Smooth muscle cell of the brain vasculature (primary cell): ENCODE measurements at regions not wholly inside any gene's neighbourhood (a gene's known extent, or its start where the extent isn't known, plus 50 kb on each side); places are given as distances from the start of the nearest gene placed in this dataset.

Experiments
- DNase-seq: peaks from one replicate; pipeline ENCODE4 v3.0.0-alpha.2; 2012; ENCODE audit warnings: low read depth, low spot score

GRCh38 chr7:33661430-33662160 lies 243.7 kb upstream of the BMPER start:
- no peak for DNase-seq

GRCh38 chr7:33666531-33666930 lies 238.8 kb upstream of the BMPER start:
- no peak for DNase-seq

GRCh38 chr7:33667196-33667595 lies 238.1 kb upstream of the BMPER start:
- DNase-seq: no peak

- peak; percentile 21 for DNase-seq
Observed at GRCh38 chr7:33669251-33669670, 236.1 kb upstream of the BMPER start.

- no peak for DNase-seq
Observed at GRCh38 chr7:33671531-33672262, 233.6 kb upstream of the BMPER start.

- DNase-seq: no peak
Observed at GRCh38 chr7:33673029-33673700, 232.2 kb upstream of the BMPER start.

GRCh38 chr7:33674804-33675411 lies 230.4 kb upstream of the BMPER start:
- no peak for DNase-seq

GRCh38 chr7:33677556-33677955 lies 227.8 kb upstream of the BMPER start:
- no peak for DNase-seq

- no peak for DNase-seq
Observed at GRCh38 chr7:33678569-33679335, 226.6 kb upstream of the BMPER start.

- no peak for DNase-seq
Observed at GRCh38 chr7:33680682-33681081, 224.7 kb upstream of the BMPER start.

GRCh38 chr7:33685503-33685902 lies 219.8 kb upstream of the BMPER start:
- no peak for DNase-seq

GRCh38 chr7:33685981-33686683 lies 219.2 kb upstream of the BMPER start:
- no peak for DNase-seq

GRCh38 chr7:33687625-33688024 lies 217.7 kb upstream of the BMPER start:
- DNase-seq: no peak

GRCh38 chr7:33691180-33691579 lies 214.2 kb upstream of the BMPER start:
- DNase-seq: no peak

- no peak for DNase-seq
Observed at GRCh38 chr7:33692956-33693355, 212.4 kb upstream of the BMPER start.

GRCh38 chr7:33694006-33694405 lies 211.3 kb upstream of the BMPER start:
- no peak for DNase-seq

GRCh38 chr7:33697616-33698015 lies 207.7 kb upstream of the BMPER start:
- no peak for DNase-seq

- DNase-seq: no peak
Observed at GRCh38 chr7:33698041-33698440, 207.3 kb upstream of the BMPER start.

- no peak for DNase-seq
Observed at GRCh38 chr7:33698692-33699128, 206.6 kb upstream of the BMPER start.

- no peak for DNase-seq
Observed at GRCh38 chr7:33700001-33700899, 205.1 kb upstream of the BMPER start.
